HG03460 (cell line): ENCODE measurements at regions not wholly inside any gene's neighbourhood (a gene's known extent, or its start where the extent isn't known, plus 50 kb on each side); places are given as distances from the start of the nearest gene placed in this dataset.
A peak's percentile ranks its signal among the peaks of the same experiment; 100 is the strongest.
"Not testable (repeated sequence)": the region's sequence is repeated elsewhere in the genome, so short reads cannot be mapped to it uniquely, and the experiment has no call there.

ENCODE experiments used
- ATAC-seq: cut with Tn5 transposase; IDR thresholded peaks from one replicate; pipeline ENCODE4 v1.9.1; 2021; ENCODE audit not compliant: unreplicated experiment

- ATAC-seq, result no peak
Measured at GRCh38 chr5:92548346-92548745, 1032.7 kb downstream of the NR2F1-AS1 start.

- ATAC-seq, result no peak
Measured at GRCh38 chr5:92544596-92544995, 1036.4 kb downstream of the NR2F1-AS1 start.

GRCh38 chr5:92544036-92544435 is 1037.0 kb downstream of the NR2F1-AS1 start:
- ATAC-seq, result no peak

GRCh38 chr5:92543201-92543600 is 1037.8 kb downstream of the NR2F1-AS1 start:
- ATAC-seq, result no peak

- ATAC-seq, result not testable (repeated sequence)
Measured at GRCh38 chr5:92542017-92542416, 1039.0 kb downstream of the NR2F1-AS1 start.

GRCh38 chr5:92527311-92528078 is 1053.5 kb downstream of the NR2F1-AS1 start:
- ATAC-seq, result no peak

- no peak for ATAC-seq
Measured at GRCh38 chr5:92525131-92525530, 1055.9 kb downstream of the NR2F1-AS1 start.

- ATAC-seq, result no peak
Measured at GRCh38 chr5:92519811-92520632, 1061.0 kb downstream of the NR2F1-AS1 start.

- ATAC-seq, result peak; percentile 99
Measured at GRCh38 chr5:92518318-92518904, 1062.6 kb downstream of the NR2F1-AS1 start.

GRCh38 chr5:92514896-92515295 is 1066.1 kb downstream of the NR2F1-AS1 start:
- no peak for ATAC-seq

- ATAC-seq, result no peak
Measured at GRCh38 chr5:92513067-92513466, 1068.0 kb downstream of the NR2F1-AS1 start.

GRCh38 chr5:92508271-92508670 is 1072.7 kb downstream of the NR2F1-AS1 start:
- ATAC-seq, result no peak

GRCh38 chr5:92505925-92506324 is 1075.1 kb downstream of the NR2F1-AS1 start:
- ATAC-seq, result no peak

GRCh38 chr5:92505145-92505544 is 1075.9 kb downstream of the NR2F1-AS1 start:
- no peak for ATAC-seq

- no peak for ATAC-seq
Measured at GRCh38 chr5:92504346-92504745, 1076.7 kb downstream of the NR2F1-AS1 start.

GRCh38 chr5:92500752-92501151 is 1080.3 kb downstream of the NR2F1-AS1 start:
- ATAC-seq, result no peak

GRCh38 chr5:92496545-92496944 is 1084.5 kb downstream of the NR2F1-AS1 start:
- no peak for ATAC-seq

GRCh38 chr5:92494508-92494907 is 1086.5 kb downstream of the NR2F1-AS1 start:
- ATAC-seq, result no peak

GRCh38 chr5:92492908-92493307 is 1088.1 kb downstream of the NR2F1-AS1 start:
- ATAC-seq, result no peak

GRCh38 chr5:92484484-92484883 is 1096.5 kb downstream of the NR2F1-AS1 start:
- no peak for ATAC-seq

GRCh38 chr5:92472981-92473566 is 1090.0 kb upstream of the ARRDC3 start:
- no peak for ATAC-seq
